GM23338 (cell line): ENCODE measurements at regions not wholly inside any gene's neighbourhood (a gene's known extent, or its start where the extent isn't known, plus 50 kb on each side); places are given as distances from the start of the nearest gene placed in this dataset.
A peak's percentile ranks its signal among the peaks of the same experiment; 100 is the strongest.

Source experiments
- ATAC-seq: fragments of 200-7000 bp; cut with Tn5 transposase; 3 replicates; pipeline ENCODE4 v1.9.1; 2020
- DNase-seq: peaks from one replicate; pipeline ENCODE4 v3.0.0-alpha.2; 2015; ENCODE audit warnings: low spot score
- H2AFZ ChIP-seq: fragments of 200-600 bp; sonication (generic); 2 replicates; pipeline ENCODE4 v1.8.0; 2016; ENCODE audit warnings: antibody characterized with exemption, mild to moderate bottlenecking, moderate library complexity
- H3F3A ChIP-seq: fragments of 200-600 bp; sonication (generic); replicated peaks from 2 replicates; pipeline ENCODE4 v1.8.0; 2017; ENCODE audit warnings: antibody characterized with exemption, mixed run types, low read depth
- H3K27ac ChIP-seq: fragments of 200-600 bp; sonication (generic); 2 replicates; pipeline ENCODE4 v1.6.1; 2016; ENCODE audit warnings: low read depth
- H3K27me3 ChIP-seq: fragments of 200-600 bp; sonication (generic); 2 replicates; pipeline ENCODE4 v1.8.0; 2016; ENCODE audit warnings: mild to moderate bottlenecking, mixed run types, moderate library complexity; ENCODE audit not compliant: insufficient read depth
- H3K36me3 ChIP-seq: fragments of 200-600 bp; sonication (generic); 2 replicates; pipeline ENCODE4 v1.8.0; 2016; ENCODE audit warnings: mild to moderate bottlenecking; ENCODE audit not compliant: insufficient read depth
- H3K4me1 ChIP-seq: fragments of 200-600 bp; sonication (generic); 2 replicates; pipeline ENCODE4 v1.8.0; 2016; ENCODE audit warnings: mild to moderate bottlenecking, moderate library complexity; ENCODE audit not compliant: insufficient read depth
- H3K4me2 ChIP-seq: fragments of 200-600 bp; sonication (generic); 2 replicates; pipeline ENCODE4 v1.7.1; 2017; ENCODE audit warnings: mixed run types
- H3K4me3 ChIP-seq: fragments of 200-600 bp; sonication (generic); 2 replicates; pipeline ENCODE4 v1.6.1; 2016; ENCODE audit warnings: mixed run types
- H3K79me2 ChIP-seq: fragments of 200-600 bp; sonication (generic); replicated peaks from 2 replicates; pipeline ENCODE4 v1.8.0; 2017; ENCODE audit warnings: mild to moderate bottlenecking; ENCODE audit not compliant: insufficient read depth
- H3K9me2 ChIP-seq: fragments of 200-600 bp; sonication (generic); 2 replicates; pipeline ENCODE4 v1.8.0; 2017; ENCODE audit not compliant: insufficient read depth
- H4K20me1 ChIP-seq: fragments of 200-600 bp; sonication (generic); replicated peaks from 2 replicates; pipeline ENCODE4 v1.8.0; 2017; ENCODE audit warnings: mild to moderate bottlenecking; ENCODE audit not compliant: insufficient read depth
- H3K27ac Mint-ChIP-seq: 2 replicates; pipeline ENCODE4 v1.8.0; 2020; ENCODE audit warnings: inconsistent platforms, mild to moderate bottlenecking, moderate library complexity, mixed read lengths
- H3K27me3 Mint-ChIP-seq: 3 replicates; pipeline ENCODE4 v1.8.0; 2022; ENCODE audit warnings: low read depth, mild to moderate bottlenecking, moderate library complexity, mixed read lengths, inconsistent platforms; ENCODE audit not compliant: insufficient read depth, poor library complexity
- H3K36me3 Mint-ChIP-seq: 3 replicates; pipeline ENCODE4 v1.8.0; 2021; ENCODE audit warnings: low read depth, mild to moderate bottlenecking, inconsistent platforms, moderate library complexity, mixed read lengths
- H3K4me1 Mint-ChIP-seq: 3 replicates; pipeline ENCODE4 v1.8.0; 2020; ENCODE audit warnings: mild to moderate bottlenecking, inconsistent platforms, mixed read lengths
- H3K4me3 Mint-ChIP-seq: 3 replicates; pipeline ENCODE4 v1.8.0; 2021; ENCODE audit warnings: moderate library complexity, mild to moderate bottlenecking, inconsistent platforms, mixed read lengths
- H3K9me3 Mint-ChIP-seq: 3 replicates; pipeline ENCODE4 v1.8.0; 2020; ENCODE audit warnings: moderate library complexity, mild to moderate bottlenecking, inconsistent platforms, mixed read lengths
- CREB1 ChIP-seq: fragments of 250-450 bp; sonication (Bioruptor Pico); IDR thresholded peaks from 2 replicates; pipeline ENCODE4 v1.5.0; 2020; ENCODE audit warnings: low read depth, mild to moderate bottlenecking, moderate library complexity
- EZH2 ChIP-seq: fragments of 200-600 bp; sonication (generic); IDR thresholded peaks from one replicate; pipeline ENCODE4 v1.8.0; 2017; ENCODE audit warnings: antibody characterized with exemption, mild to moderate bottlenecking, low read depth; ENCODE audit not compliant: unreplicated experiment
- EZH2phosphoT487 ChIP-seq: fragments of 200-600 bp; sonication (generic); IDR thresholded peaks from one replicate; pipeline ENCODE4 v1.8.1; 2018; ENCODE audit warnings: antibody characterized with exemption; ENCODE audit not compliant: unreplicated experiment
- JUNB ChIP-seq: IDR thresholded peaks from one replicate; pipeline ENCODE4 v1.6.1; 2016; ENCODE audit warnings: antibody characterized with exemption; ENCODE audit not compliant: unreplicated experiment
- NANOG ChIP-seq: IDR thresholded peaks from 2 replicates; pipeline ENCODE4 v1.6.1; 2016; ENCODE audit warnings: antibody characterized with exemption, borderline replicate concordance
- POLR2AphosphoS5 ChIP-seq: IDR thresholded peaks from 2 replicates; pipeline ENCODE4 v1.6.1; 2016; ENCODE audit warnings: antibody characterized with exemption, low read depth
- STAT1 ChIP-seq: IDR thresholded peaks from one replicate; pipeline ENCODE4 v1.6.1; 2016; ENCODE audit warnings: antibody characterized with exemption; ENCODE audit not compliant: unreplicated experiment
- ZNF114 ChIP-seq: fragments of 250-450 bp; sonication (Bioruptor Pico); IDR thresholded peaks from 2 replicates; pipeline ENCODE4 v1.5.0; 2020; ENCODE audit warnings: mild to moderate bottlenecking, moderate library complexity
- ZNF331 ChIP-seq: fragments of 250-450 bp; sonication (Bioruptor Pico); IDR thresholded peaks from 2 replicates; pipeline ENCODE4 v1.5.0; 2020; ENCODE audit warnings: low read depth, mild to moderate bottlenecking, moderate library complexity
- TF ChIP-seq, protein P1 (sequence below): IDR thresholded peaks from 2 replicates; pipeline ENCODE4 v1.6.1; 2016; ENCODE audit warnings: antibody characterized with exemption
- TF ChIP-seq, protein P2 (sequence below): IDR thresholded peaks from one replicate; pipeline ENCODE4 v1.6.1; 2018; ENCODE audit warnings: antibody characterized with exemption; ENCODE audit not compliant: unreplicated experiment
- TF ChIP-seq, protein P3 (sequence below): fragments of 250-450 bp; sonication (Bioruptor Pico); IDR thresholded peaks from 2 replicates; pipeline ENCODE4 v1.5.0; 2020; ENCODE audit warnings: mild to moderate bottlenecking, moderate library complexity
- TF ChIP-seq, protein P4 (sequence below), 2 experiments: fragments of 200-600 bp in 1 of 2; sonication (generic) in 1 of 2; conservative IDR thresholded peaks; 2 replicates each; pipeline versions ENCODE4 v1.5.1 to v1.6.1; 2016 to 2017; ENCODE audit warnings: antibody characterized with exemption in 2 of 2, low read depth in 2 of 2, mild to moderate bottlenecking in 2 of 2, moderate library complexity in 1 of 2

DNA sequence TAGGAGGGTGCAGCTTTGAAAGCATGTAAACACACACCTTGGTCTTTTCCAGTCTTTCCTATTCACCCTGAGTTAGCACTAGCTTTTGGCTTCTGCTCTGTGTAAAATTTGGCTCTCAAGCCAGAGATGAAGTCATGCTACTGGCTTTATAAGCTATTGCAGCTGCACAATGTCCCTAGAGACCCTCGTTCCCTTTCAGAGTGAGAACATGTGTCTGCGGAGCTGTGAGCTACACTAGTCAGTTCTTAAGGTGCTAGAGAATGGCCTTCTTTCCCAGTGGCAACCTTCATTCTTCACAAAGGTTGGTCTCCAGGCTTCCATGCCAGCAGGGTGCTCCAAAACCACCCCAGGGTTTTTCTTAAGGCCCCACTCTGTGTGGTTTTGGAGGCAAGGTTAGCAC lies 199.1 kb downstream of the SPATA18 start:
- Histone ChIP-seq H3K79me2 (no peaks in the 10 kb centered on the region), H3K4me2 (no peak overlapping the region), H3K27me3 (no peaks in the 10 kb centered on the region), H3K9me2 (0 out of 2 replicates have a peak, but pooled peaks cover 4% of the 10 kb centered on the region), H3K4me3 (no peak overlapping the region), H3K36me3 (no peaks in the 10 kb centered on the region), H4K20me1 (no peaks in the 10 kb centered on the region), H3K4me1 (peaks cover 8% of the 10 kb centered on the region), H3F3A (no peaks in the 10 kb centered on the region), H3K27ac (no peak overlapping the region), H2AFZ (peak overlapping the region; percentile 69; the same call in 1 of the 2 replicates)
- H3K4me1 Mint-ChIP-seq = peaks cover 10% of the 10 kb centered on the region; the same call in 2 of the 3 replicates
- no peak for ATAC-seq
- H3K27ac Mint-ChIP-seq = no peak overlapping the region
- peaks cover 9% of the 10 kb centered on the region for H3K36me3 Mint-ChIP-seq
- H3K9me3 Mint-ChIP-seq = peaks cover 24% of the 10 kb centered on the region
- TF ChIP-seq JUNB (no peak), ZNF114 (no peak), STAT1 (no peak), ZNF331 (CRISPR knock-in tag) (no peak), POLR2AphosphoS5 (no peak), CREB1 (CRISPR knock-in tag) (no peak), EZH2 (no peak), EZH2phosphoT487 (no peak), NANOG (no peak)
- TF ChIP-seq, protein P1, sequence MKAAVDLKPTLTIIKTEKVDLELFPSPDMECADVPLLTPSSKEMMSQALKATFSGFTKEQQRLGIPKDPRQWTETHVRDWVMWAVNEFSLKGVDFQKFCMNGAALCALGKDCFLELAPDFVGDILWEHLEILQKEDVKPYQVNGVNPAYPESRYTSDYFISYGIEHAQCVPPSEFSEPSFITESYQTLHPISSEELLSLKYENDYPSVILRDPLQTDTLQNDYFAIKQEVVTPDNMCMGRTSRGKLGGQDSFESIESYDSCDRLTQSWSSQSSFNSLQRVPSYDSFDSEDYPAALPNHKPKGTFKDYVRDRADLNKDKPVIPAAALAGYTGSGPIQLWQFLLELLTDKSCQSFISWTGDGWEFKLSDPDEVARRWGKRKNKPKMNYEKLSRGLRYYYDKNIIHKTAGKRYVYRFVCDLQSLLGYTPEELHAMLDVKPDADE = no peak
- TF ChIP-seq, protein P2, sequence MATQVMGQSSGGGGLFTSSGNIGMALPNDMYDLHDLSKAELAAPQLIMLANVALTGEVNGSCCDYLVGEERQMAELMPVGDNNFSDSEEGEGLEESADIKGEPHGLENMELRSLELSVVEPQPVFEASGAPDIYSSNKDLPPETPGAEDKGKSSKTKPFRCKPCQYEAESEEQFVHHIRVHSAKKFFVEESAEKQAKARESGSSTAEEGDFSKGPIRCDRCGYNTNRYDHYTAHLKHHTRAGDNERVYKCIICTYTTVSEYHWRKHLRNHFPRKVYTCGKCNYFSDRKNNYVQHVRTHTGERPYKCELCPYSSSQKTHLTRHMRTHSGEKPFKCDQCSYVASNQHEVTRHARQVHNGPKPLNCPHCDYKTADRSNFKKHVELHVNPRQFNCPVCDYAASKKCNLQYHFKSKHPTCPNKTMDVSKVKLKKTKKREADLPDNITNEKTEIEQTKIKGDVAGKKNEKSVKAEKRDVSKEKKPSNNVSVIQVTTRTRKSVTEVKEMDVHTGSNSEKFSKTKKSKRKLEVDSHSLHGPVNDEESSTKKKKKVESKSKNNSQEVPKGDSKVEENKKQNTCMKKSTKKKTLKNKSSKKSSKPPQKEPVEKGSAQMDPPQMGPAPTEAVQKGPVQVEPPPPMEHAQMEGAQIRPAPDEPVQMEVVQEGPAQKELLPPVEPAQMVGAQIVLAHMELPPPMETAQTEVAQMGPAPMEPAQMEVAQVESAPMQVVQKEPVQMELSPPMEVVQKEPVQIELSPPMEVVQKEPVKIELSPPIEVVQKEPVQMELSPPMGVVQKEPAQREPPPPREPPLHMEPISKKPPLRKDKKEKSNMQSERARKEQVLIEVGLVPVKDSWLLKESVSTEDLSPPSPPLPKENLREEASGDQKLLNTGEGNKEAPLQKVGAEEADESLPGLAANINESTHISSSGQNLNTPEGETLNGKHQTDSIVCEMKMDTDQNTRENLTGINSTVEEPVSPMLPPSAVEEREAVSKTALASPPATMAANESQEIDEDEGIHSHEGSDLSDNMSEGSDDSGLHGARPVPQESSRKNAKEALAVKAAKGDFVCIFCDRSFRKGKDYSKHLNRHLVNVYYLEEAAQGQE = no peak
- TF ChIP-seq, protein P3, sequence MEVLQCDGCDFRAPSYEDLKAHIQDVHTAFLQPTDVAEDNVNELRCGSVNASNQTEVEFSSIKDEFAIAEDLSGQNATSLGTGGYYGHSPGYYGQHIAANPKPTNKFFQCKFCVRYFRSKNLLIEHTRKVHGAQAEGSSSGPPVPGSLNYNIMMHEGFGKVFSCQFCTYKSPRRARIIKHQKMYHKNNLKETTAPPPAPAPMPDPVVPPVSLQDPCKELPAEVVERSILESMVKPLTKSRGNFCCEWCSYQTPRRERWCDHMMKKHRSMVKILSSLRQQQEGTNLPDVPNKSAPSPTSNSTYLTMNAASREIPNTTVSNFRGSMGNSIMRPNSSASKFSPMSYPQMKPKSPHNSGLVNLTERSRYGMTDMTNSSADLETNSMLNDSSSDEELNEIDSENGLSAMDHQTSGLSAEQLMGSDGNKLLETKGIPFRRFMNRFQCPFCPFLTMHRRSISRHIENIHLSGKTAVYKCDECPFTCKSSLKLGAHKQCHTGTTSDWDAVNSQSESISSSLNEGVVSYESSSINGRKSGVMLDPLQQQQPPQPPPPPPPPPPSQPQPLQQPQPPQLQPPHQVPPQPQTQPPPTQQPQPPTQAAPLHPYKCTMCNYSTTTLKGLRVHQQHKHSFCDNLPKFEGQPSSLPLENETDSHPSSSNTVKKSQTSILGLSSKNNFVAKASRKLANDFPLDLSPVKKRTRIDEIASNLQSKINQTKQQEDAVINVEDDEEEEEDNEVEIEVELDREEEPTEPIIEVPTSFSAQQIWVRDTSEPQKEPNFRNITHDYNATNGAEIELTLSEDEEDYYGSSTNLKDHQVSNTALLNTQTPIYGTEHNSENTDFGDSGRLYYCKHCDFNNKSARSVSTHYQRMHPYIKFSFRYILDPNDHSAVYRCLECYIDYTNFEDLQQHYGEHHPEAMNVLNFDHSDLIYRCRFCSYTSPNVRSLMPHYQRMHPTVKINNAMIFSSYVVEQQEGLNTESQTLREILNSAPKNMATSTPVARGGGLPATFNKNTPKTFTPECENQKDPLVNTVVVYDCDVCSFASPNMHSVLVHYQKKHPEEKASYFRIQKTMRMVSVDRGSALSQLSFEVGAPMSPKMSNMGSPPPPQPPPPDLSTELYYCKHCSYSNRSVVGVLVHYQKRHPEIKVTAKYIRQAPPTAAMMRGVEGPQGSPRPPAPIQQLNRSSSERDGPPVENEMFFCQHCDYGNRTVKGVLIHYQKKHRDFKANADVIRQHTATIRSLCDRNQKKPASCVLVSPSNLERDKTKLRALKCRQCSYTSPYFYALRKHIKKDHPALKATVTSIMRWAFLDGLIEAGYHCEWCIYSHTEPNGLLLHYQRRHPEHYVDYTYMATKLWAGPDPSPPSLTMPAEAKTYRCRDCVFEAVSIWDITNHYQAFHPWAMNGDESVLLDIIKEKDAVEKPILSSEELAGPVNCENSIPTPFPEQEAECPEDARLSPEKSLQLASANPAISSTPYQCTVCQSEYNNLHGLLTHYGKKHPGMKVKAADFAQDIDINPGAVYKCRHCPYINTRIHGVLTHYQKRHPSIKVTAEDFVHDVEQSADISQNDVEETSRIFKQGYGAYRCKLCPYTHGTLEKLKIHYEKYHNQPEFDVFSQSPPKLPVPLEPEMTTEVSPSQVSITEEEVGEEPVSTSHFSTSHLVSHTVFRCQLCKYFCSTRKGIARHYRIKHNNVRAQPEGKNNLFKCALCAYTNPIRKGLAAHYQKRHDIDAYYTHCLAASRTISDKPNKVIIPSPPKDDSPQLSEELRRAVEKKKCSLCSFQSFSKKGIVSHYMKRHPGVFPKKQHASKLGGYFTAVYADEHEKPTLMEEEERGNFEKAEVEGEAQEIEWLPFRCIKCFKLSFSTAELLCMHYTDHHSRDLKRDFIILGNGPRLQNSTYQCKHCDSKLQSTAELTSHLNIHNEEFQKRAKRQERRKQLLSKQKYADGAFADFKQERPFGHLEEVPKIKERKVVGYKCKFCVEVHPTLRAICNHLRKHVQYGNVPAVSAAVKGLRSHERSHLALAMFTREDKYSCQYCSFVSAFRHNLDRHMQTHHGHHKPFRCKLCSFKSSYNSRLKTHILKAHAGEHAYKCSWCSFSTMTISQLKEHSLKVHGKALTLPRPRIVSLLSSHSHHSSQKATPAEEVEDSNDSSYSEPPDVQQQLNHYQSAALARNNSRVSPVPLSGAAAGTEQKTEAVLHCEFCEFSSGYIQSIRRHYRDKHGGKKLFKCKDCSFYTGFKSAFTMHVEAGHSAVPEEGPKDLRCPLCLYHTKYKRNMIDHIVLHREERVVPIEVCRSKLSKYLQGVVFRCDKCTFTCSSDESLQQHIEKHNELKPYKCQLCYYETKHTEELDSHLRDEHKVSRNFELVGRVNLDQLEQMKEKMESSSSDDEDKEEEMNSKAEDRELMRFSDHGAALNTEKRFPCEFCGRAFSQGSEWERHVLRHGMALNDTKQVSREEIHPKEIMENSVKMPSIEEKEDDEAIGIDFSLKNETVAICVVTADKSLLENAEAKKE (CRISPR knock-in tag) = no peak
- TF ChIP-seq, protein P4, sequence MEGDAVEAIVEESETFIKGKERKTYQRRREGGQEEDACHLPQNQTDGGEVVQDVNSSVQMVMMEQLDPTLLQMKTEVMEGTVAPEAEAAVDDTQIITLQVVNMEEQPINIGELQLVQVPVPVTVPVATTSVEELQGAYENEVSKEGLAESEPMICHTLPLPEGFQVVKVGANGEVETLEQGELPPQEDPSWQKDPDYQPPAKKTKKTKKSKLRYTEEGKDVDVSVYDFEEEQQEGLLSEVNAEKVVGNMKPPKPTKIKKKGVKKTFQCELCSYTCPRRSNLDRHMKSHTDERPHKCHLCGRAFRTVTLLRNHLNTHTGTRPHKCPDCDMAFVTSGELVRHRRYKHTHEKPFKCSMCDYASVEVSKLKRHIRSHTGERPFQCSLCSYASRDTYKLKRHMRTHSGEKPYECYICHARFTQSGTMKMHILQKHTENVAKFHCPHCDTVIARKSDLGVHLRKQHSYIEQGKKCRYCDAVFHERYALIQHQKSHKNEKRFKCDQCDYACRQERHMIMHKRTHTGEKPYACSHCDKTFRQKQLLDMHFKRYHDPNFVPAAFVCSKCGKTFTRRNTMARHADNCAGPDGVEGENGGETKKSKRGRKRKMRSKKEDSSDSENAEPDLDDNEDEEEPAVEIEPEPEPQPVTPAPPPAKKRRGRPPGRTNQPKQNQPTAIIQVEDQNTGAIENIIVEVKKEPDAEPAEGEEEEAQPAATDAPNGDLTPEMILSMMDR (conservative IDR thresholded peaks at IDR 0.05; ENCODE audit: low read depth in 2 of 2) = no peak
- H3K4me3 Mint-ChIP-seq = no peak overlapping the region
- H3K27me3 Mint-ChIP-seq = no peaks in the 10 kb centered on the region
- no peak for DNase-seq
